Activated naive CD4-positive, alpha-beta T cell treated with Interleukin-2 at 50 U/mL for 16 hours (primary cell): ENCODE measurements at regions not wholly inside any gene's neighbourhood (a gene's known extent, or its start where the extent isn't known, plus 50 kb on each side); places are given as distances from the start of the nearest gene placed in this dataset.
A peak's percentile ranks its signal among the peaks of the same experiment; 100 is the strongest.
"Not testable (repeated sequence)": the region's sequence is repeated elsewhere in the genome, so short reads cannot be mapped to it uniquely, and the experiment has no call there.

Experiments used
- DNase-seq: peaks from one replicate; pipeline ENCODE4 v3.0.0-alpha.2; 2020

DNA sequence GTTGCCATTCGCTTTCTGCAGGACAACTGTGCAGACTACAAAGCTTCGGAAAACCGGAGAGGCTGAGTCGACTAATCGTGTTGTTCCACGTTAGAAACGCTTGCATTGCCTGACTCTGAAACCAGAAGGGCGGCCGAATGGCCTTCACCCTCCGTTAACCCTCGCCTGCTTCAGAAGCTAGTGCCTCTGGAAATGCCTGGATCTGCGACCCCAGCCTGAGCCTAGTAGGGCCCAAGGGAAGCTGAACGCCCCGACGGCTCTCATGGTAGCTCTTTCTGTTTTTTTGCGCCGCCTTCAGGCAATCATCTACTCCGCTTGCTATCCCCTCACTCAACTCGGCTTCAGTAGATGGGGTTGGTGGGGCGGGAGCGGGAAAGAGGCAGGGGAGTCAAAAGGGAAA, 117.3 kb downstream of the PPIAL4A start:
- not testable (repeated sequence) for DNase-seq

DNA sequence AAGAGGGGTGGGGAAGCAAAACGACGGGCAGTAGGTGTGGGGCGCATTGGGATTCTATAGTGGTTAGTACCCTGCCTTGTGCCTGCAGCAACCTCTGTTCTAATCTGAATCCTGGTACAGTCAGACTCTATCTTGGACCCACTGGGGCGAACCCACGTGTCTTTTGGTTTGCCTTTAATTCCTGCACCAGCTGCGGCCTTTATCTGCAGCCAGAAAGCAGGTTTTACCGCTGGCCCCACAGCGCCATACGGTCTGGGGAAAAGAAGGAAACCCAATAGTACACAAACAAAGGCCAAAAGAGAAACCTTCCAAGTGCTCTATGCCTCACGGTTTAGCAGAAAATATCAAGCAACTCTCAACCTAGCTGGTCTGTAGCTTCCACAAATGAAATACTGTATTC, 118.2 kb downstream of the PPIAL4A start:
- DNase-seq = not testable (repeated sequence)

DNA sequence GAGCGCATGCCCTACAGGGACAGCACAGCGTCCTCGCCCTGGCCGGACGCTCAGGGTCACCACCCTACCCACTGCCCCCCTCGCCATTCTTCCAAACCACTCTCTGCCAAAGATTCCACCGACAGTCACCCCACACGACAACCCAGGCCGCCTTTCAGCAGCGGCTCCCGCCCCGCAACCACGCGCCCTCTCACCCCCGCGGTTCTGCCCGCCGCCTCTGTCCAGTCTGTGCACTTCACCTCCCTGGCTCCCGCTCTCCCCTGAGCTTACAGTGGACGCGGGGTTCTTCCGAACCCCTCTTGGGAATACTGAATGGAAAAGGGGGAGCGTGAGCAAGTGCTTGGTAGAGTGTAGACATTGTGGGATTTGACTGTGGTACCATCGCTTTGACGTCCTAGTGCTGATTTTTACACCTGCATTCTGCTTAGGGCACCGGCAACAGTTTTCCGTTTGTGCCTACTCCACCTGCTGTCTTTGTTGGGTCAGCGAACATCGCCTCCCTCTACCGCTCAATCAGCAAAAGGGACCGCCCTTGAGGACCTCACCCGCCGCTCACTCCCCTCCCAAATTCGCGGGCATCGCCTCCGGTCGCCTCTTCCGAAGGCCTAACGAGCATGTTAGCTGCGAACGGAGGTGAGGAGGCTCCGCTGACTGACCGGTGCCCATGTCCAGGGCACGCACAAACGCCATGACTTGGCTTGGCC, 119.1 kb downstream of the PPIAL4A start:
- DNase-seq = peak; percentile 19

DNA sequence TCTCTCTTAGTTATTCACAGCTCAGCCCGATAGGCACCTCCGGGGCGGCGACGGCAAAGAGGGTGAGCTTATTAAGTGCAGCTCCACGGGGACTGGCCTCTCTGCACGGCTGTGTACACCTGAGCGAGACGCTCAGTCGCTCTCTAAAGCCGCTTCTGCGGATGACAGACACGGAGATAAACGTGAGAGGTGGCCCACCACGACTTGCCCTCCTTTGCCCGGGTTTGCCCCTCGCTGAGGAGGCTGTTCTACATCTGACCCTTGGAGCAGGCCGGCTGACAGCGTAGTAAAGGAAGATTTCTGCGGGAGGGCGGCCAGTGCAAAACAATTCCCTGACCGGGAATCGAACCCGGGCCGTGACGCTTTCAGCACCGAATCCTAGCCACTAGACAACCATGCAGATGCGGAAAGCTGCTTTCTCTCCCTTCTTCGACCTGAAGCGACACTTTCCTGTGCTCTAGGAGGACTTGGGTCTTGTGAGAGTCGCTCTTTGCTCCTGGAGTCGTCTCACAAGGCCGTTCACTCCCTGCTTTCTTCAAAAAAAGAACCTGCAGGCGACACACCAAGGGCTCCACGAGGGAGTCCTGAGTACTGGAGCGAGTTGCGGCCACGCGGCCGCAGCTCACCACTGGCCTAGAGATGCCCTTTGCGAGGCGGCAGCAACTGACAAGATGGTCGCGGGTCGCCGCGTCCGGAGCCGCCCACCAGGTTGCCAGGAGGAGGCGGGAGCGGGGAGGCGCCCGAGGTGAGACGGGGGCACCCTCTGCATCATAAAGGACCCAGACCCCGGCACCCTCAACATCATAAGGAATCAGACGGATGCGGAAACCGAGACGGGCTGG, 119.9 kb downstream of the PPIAL4A start:
- peak; percentile 61 for DNase-seq

DNA sequence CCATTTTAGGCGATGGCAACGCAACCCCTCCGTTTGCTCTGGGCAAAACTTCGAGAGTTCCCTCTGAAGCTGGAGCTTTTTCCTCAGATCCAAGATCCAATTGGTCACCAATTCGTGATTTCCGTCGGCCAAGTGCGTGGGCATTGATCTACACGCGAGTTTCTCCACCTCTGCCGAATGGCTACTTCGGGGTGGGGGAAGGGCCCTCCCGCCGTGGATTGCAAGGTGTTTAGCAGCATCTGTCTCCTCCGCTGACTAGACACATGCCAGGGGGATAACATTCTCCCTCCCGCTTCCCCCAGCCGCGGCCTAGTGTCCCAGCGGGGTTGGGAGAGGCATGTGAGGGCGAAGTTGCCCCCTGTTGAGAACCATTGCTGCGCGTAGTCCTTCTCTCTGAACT, 120.6 kb downstream of the PPIAL4A start:
- DNase-seq = not testable (repeated sequence)

DNA sequence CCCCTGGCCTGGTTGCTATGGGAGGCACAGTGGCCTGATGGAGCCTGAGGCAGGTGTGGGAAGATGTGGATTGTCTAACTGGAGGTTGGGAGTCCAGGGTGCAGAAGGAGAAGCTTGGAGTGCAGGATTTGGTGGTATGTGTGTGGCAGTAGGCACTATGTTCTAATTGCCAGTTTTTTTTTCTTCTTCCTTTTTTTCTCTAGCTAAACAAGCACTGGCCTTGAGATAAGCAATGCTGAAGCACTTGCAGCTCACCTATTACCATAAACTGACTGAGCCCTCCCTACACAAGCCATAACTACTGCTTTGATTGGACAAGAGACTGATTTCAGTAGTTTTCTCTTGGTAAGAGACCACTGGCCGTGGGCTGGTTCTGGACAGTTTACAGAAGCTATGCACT, 123.6 kb downstream of the PPIAL4A start:
- not testable (repeated sequence) for DNase-seq

DNA sequence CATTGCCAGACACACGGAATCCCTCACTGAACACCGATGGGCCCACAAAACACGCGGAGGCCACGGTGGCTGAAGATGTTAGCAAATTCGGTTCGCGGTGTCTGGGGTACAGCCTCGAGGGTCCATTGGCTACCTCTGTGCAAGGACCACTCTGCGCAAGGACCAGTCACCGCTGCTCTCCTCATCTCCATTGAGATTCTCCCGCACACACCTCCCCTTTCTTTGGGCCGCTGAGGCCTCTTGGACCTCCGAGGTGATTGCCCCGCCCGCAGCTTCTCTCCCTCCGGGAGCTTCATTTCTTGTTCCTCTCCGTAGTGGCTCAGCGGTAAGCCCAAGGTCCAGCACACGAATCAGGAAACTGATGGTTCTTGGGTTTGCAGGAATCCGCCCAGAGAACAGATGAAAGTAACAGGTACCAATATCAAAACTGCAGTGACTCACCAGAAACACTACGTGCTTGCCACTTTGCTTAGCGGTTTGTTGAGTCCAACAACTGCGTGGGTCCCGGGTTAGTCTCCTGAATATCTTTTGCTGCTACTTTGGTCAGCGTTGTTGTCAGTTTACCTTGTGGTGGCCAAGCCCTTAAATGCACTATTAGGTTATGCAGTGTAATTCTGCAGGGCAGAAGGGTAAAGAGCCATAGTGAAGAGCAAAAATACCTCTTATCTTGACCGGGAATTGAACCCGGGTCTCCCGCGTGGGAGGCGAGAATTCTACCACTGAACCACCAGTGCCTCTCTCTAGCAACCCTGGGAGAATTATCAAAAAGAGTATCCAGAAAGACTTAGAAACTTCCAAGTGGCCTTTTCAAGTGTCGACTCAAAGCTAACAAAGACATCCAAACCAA, 126.8 kb downstream of the PPIAL4A start:
- peak; percentile 48 for DNase-seq

DNA sequence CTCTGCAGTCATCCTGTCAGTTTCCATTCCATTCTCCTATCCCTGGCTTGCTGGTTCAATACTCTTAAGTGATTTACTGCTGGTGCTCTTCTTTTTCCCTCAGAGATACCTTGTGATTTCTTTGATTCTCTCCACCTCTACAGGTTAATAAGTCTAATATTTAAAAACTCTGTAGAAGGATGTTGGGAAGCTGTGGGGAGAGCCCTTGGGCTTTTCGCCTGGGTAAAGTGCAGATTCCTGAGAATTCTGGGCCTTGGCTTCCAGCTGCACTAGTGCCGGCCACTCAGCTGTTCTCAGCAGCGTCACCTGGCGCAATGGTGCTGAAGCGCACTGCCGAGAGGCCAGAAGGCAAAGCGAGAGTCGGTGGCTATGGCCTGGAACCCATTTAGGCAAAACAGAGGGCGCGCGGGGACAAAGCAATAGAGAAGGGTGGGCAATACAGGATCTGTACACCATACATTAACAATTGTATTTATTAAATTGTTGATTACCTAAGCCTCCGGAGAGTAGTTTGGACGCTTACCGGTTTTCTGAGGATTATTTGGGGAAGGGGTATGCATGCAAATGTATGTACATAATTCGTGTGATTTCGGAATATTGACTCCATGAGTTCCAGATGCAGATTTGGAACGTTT, 130.3 kb downstream of the PPIAL4A start:
- DNase-seq = not testable (repeated sequence)

DNA sequence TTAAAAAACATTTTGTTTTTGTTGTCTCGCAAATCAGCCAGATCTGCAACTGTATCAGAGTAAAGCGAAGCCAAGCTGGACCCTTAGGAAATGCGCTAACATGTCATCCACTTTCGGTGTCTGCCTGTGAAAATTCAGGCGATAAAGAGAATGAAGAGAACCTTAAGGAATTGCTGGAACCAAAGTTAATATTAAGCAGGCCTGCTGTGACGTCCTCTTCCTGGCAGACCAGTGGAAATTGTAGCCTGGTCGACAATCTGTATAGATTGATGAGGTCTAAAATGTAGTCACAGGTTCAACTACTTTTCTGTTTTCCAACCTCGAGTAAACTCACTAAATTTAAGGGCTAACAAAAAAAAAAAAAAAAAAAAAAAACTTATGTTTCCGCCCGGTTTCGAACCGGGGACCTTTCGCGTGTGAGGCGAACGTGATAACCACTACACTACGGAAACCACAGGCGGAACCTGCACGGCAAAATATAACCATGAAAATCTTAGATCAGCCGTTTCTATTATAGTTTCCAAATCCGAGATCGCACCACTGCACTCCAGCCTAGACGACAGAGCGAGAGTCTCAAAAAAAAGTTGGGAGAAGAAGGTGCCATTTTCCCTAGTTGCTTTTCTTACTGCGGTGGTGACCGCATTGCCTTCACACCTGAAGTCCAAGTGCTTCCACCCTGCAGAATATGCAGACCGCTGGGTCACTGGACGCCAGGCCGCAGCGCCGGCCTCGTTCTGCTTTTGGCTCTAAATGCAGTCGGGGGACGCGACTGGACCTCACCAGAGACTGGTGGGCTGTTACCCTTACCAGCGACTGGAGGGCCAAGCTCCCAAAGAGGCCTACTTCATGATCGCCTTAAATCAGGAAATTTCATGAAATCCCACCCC, 131.0 kb downstream of the PPIAL4A start:
- DNase-seq = peak; percentile 60

DNA sequence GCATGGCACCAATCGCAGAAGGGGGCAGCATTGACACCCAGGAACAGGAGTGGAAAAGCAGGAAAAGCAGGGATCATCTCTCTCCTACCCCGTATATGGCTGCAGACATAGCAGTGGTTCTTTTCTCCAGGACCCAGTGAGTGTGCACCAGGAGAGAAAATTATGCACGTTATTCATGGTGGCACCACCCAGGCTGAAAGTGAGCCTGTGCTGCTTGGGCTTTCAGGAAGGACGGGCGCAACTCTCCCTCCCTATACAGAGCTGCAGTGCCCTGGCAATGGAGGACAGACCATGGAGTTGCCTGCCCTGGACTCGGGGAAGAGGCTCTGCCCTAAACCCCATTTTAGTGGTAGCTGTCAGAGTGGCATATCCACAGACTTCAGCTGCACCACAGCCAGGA, 132.1 kb downstream of the PPIAL4A start:
- DNase-seq = not testable (repeated sequence)

DNA sequence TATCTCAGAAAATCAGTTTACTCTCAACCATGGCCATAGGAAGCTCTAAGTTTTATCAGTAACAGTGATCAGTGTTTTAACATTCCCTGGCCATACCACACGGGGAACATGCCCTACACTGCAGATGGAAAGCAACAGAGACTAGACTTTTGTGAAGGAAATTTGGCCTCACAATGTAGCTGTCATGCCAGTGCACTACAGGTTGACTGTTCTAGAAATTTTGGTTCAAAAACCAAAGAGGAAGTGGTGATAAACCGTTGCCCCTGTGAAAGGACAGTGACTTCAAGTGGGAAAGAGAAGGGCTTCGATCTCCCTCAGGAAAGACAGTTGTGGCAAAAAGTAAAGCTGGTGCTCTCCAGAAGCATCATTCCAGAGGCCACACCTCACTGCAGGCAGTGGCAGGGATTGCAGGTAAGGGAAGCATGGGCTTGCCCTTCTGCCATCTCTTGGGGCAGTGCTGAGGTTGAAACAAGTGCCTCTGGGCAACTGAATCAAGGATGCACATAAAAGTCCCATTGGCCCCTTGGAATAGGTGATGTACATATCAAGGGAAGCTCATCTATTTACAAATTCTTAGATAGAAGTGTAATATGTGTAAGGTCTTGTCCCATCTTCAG, 143.4 kb downstream of the PPIAL4A start:
- DNase-seq = not testable (repeated sequence)

DNA sequence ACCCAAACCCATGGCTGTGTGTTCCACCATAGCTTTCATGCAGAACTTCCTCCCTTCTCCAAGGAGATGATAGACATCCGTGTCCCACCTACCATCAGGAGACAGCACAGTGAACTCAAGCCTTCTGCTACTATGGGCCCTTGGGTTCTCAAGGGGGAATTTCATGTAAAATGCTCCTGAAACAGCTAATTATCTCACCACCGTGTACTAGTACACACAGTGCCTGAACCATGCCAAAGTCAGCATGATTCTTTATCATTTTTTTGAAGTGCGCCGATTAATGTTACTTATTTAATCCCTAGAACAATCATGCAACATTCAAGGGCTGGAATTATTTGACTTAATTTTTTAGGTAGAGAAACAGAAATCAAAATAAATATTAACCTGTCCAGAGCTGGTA, 147.2 kb downstream of the PPIAL4A start:
- DNase-seq = not testable (repeated sequence)

DNA sequence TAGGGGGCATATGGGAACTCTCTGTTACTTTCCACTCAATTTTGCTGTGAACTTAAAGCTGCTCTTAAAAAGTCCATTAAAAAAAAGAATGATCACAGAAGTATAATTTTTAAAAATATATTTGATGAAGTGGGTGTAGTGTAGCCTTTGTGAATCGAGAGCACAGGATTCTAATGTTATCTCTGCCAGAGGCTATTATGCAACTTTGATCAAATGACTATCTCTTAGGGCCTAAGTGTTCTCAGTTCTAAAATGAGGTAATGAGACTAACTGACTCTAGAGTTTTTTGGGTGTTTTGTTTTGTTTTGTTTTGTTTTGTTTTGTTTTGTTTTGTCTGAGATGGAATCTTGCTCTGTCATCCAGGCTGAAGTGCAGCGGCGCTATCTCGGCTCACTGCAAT, 143.2 kb downstream of the FAM72B start:
- not testable (repeated sequence) for DNase-seq

DNA sequence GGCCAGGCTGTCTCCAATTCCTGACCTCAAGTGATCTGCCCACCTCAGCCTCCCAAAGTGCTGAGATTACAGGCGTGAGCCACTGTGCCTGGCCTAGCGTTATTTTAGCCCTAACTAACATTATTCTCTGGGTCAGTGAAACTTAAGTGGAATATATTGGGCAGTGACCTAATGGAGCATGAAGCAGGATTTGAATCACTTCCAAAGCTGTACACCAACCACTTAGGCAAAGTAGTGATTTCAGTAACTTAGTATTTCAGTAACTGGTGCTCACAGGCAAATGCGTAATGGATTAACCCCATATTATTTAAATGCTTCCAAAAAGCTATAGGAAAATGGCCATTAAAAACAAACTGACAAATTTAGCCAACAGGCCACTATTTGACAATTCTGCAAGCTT, 142.6 kb downstream of the FAM72B start:
- DNase-seq = not testable (repeated sequence)

DNA sequence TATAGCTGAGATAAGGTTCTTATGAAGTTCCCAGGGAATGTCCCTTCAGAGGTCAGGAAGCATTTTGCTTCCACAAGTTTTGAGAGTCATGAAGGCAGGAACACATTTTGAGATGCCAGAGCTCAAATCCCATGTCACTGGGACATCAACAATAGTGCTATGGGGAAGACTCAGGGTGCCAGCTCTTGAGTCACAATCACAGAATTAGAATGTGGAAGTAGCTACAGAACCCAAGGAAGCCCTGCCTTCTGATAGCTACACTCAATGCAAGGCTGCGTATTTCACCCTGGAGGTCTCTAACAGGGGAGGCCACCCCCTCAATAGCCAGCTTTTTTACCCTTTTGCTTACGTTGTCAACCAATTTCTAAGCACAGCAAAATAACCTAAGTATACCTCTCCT, 141.3 kb downstream of the FAM72B start:
- not testable (repeated sequence) for DNase-seq

DNA sequence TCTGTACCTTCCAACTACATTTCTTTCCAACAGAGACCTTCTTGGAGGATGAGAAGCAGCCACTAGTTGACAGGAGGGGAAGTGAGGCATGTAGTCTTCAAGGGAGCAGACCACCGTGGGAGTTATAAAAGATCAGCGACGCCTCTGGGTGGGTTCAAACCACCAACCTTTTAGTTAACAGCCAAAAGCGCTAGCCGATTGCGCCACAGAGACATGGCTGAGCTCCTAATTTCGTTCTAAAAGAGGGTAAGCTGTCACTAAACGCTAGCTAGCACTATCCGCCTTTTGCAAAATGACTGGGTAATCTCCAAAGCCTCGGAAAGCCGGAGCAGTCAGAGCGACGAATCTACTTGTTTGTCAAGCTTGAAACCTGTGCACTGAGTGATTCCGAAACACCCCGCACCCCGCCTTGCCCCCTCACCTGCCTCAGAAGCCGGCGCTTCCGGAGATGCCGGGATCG, 135.8 kb downstream of the FAM72B start:
- peak; percentile 32 for DNase-seq

DNA sequence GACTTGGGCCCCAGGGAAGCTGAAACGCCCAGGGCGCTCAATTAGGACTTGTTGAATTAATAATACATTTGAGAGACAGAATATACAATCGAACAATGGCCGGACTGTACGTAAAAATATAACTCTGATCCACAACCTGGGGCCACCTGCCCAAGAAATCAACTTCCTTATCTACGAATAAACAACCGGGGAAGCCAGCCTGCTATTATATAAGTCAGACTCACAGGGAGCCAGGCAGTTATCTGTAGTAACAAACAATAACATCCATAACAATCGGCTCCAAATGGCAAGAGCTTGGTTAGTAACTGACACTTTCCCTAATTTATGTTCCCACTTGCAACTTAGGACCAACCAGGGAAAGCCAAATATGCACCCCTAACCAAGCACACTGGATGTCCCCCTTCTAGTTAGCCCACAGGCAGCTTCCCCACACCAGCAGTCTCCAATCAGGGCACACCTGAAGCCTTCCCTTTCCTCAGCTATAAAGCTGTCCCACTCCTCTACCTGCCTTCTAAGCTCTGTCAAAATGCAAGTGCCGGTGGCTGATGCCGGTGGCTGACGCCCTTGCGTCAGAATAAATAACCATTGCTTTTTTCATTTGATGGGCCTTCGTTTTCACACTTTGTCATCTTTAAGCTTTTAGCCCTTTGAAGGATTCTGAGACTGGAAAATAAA, 135.2 kb downstream of the FAM72B start:
- not testable (repeated sequence) for DNase-seq

DNA sequence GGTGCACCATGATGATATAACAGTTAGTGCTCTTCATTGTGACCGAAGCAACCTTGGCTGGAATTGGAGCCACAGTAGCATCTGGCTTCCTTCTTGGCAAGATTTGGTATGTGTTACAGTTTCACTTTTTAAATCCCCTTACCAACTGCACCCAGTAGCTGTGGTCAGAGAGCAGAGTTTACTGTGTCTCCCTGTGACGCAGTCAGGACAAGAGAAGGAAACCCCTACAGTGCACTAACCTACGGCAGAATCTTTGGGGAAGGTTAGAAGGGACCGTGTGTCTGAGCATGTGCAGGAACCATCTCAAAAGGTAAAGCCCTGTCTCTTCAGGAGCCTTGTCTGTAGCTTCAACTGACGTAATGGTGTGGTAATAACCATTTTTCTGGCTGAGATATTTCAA, 134.0 kb downstream of the FAM72B start:
- not testable (repeated sequence) for DNase-seq

DNA sequence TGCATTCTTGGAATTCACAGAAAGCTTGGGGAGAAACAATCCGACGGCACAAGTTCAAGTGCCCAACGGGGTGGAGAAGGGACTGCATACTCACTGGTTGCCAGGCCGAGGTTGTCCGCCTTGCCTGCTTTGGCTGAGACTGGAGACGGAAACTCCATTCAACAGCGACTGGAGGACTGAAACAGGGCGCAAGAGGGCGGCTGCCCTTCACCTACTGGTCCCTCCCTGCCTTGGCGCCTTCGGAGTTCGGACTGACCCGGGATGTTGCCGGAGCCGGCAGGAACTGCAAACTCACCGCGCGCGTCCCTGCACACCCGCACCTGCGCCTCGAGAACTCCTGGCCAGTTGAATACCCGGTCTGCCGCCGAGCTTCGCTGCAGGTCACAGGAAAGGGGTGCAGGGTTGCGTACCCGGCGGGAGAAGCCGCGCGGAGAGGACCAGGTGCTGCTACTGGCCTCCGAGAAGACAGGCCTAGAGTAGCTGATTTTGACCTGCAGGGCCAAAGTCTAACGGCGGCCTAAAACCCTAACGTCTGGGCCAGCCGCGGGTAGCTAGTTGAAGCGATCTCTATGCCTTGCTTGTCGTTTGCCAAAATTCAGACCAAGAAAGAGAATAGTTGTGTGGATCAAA, 132.9 kb downstream of the FAM72B start:
- DNase-seq = not testable (repeated sequence)
